ENCODE measurements at regions not wholly inside any gene's neighbourhood (a gene's known extent, or its start where the extent isn't known, plus 50 kb on each side); places are given as distances from the start of the nearest gene placed in this dataset.

- DNase-seq = no peak
- 82% methylated on average over 2 of the region's 3 CpGs for WGBS (ENCODE audit: insufficient coverage)
- no peak overlapping the region for H3K27ac ChIP-seq (ENCODE audit: low read length)
- no peaks in the 10 kb centered on the region for H3K9me3 ChIP-seq (replicated peaks; ENCODE audit: control insufficient read depth, low read depth, low read length)
- no peaks in the 10 kb centered on the region for H3K36me3 ChIP-seq (ENCODE audit: control insufficient read depth, insufficient read depth, low read length)
- no peak overlapping the region for H3K4me3 ChIP-seq (ENCODE audit: low read length)
- H3K4me1 ChIP-seq (ENCODE audit: control insufficient read depth, insufficient read depth, low read length) = no peaks in the 10 kb centered on the region
- H3K27me3 ChIP-seq (ENCODE audit: control insufficient read depth, insufficient read depth, low read length) = no peaks in the 10 kb centered on the region
Measured at GRCh38 chr18:42392926-42393325, 437.9 kb downstream of the PIK3C3 start.

DNA sequence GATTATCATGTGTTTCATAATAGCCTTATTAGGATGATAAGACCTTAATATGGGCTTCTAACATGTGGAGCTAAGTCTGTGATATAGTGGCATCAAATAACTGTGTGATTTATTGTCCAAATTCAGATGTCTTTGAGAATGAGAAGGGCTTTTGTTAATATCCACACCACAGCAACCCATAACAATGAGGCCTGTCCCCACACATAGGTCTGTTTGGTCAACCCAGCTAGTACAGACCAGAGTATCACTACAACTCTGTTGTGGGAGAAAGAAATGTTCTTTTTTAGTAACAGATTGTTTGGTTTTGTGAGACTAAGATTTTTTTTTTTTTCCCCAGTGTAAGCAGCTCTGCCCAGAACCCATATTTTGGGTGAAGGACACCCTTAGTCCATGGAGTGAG is 439.2 kb downstream of the PIK3C3 start:
- Histone ChIP-seq H3K27ac (ENCODE audit: low read length) (no peak overlapping the region), H3K9me3 (replicated peaks; ENCODE audit: control insufficient read depth, low read depth, low read length) (no peaks in the 10 kb centered on the region), H3K27me3 (ENCODE audit: control insufficient read depth, insufficient read depth, low read length) (no peaks in the 10 kb centered on the region), H3K36me3 (ENCODE audit: control insufficient read depth, insufficient read depth, low read length) (no peaks in the 10 kb centered on the region), H3K4me3 (ENCODE audit: low read length) (no peak overlapping the region), H3K4me1 (ENCODE audit: control insufficient read depth, insufficient read depth, low read length) (no peaks in the 10 kb centered on the region)
- DNase-seq = no peak

DNA sequence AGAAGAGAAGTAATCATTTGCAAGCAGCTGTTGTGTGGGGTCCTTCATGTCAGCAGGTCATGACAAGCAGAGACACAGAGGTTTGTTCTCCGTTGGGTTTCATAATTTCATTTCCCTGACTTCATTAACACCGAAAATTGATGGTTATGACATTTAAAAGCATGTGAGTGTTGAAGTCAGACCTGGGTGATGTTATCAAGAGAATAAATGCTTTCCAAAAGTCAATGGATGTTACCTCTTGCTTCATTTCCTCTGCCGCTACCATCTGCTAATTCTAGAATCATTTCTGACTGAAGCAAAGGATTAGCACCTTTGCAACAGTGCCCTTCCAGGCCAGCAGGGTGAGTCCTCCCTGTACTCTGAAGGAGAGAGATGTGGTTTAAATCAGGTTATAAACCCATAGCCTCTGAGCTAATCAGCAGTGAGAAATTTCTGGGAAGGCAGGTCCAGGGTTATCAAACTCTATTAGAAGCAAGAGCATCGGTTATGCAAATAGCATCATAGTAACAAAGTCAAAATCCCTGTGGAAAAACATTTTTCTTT is 446.2 kb downstream of the PIK3C3 start:
- no peak for DNase-seq
- no peaks in the 10 kb centered on the region for H3K9me3 ChIP-seq (replicated peaks; ENCODE audit: control insufficient read depth, low read depth, low read length)
- H3K27ac ChIP-seq (ENCODE audit: low read length) = no peak overlapping the region
- H3K36me3 ChIP-seq (ENCODE audit: control insufficient read depth, insufficient read depth, low read length) = no peaks in the 10 kb centered on the region
- H3K27me3 ChIP-seq (ENCODE audit: control insufficient read depth, insufficient read depth, low read length) = no peaks in the 10 kb centered on the region
- H3K4me3 ChIP-seq (ENCODE audit: low read length) = no peak overlapping the region
- H3K4me1 ChIP-seq (ENCODE audit: control insufficient read depth, insufficient read depth, low read length) = no peaks in the 10 kb centered on the region
- 80% methylated on average over 1 of the region's 4 CpGs for WGBS (ENCODE audit: insufficient coverage)

DNA sequence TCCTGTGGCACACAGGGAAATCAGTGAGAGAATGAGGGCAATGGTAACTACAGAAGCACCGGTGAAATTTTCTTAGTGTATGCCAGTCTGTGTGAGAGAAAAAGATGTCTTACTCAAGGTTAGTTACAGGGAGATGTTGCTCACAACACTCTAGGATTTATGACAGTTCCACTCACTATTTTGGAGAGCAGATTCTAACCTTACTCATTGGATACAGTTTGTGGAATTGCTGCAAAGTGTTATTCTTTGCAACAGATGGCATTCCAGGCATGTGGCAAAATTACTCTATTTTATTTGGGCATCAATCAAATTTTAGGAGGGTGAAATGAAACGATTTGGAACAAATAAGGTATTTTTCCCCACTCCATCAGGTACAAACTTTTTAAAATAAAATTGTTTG is 449.1 kb downstream of the PIK3C3 start:
- WGBS (ENCODE audit: insufficient coverage) = no CpG with 5 or more reads among the region's 2 CpGs
- Histone ChIP-seq H3K4me3 (ENCODE audit: low read length) (no peak overlapping the region), H3K4me1 (ENCODE audit: control insufficient read depth, insufficient read depth, low read length) (no peaks in the 10 kb centered on the region), H3K27me3 (ENCODE audit: control insufficient read depth, insufficient read depth, low read length) (no peaks in the 10 kb centered on the region), H3K27ac (ENCODE audit: low read length) (no peak overlapping the region), H3K9me3 (replicated peaks; ENCODE audit: control insufficient read depth, low read depth, low read length) (peaks cover 2% of the 10 kb centered on the region), H3K36me3 (ENCODE audit: control insufficient read depth, insufficient read depth, low read length) (no peaks in the 10 kb centered on the region)
- DNase-seq = no peak

GRCh38 chr18:42409005-42409404 is 454.0 kb downstream of the PIK3C3 start:
- Histone ChIP-seq H3K27me3 (ENCODE audit: control insufficient read depth, insufficient read depth, low read length) (no peaks in the 10 kb centered on the region), H3K36me3 (ENCODE audit: control insufficient read depth, insufficient read depth, low read length) (no peaks in the 10 kb centered on the region), H3K4me1 (ENCODE audit: control insufficient read depth, insufficient read depth, low read length) (no peaks in the 10 kb centered on the region), H3K4me3 (ENCODE audit: low read length) (no peak overlapping the region), H3K27ac (ENCODE audit: low read length) (no peak overlapping the region), H3K9me3 (replicated peaks; ENCODE audit: control insufficient read depth, low read depth, low read length) (peaks cover 2% of the 10 kb centered on the region)
- 66% methylated on average over 5 of the region's 5 CpGs for WGBS (ENCODE audit: insufficient coverage)
- no peak for DNase-seq

DNA sequence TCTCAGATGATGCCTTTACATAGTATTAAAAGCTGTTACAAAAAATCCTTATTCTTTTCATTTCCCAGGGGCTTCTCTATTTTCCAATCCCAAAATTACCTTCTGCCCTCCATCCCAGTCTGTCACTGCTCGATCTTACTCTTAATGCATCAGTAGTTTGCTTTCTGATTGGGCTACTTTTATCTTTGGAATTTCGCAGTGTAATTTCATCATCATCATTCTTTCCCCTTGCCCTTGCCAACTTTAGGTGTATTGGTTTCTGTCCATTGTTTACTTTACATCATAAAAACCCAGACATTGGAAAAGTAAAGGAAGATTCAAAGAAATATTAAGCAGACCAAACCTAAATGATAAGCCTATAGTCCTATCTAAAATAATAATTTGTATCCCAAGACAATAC is 457.2 kb downstream of the PIK3C3 start:
- DNase-seq = no peak
- H3K27ac ChIP-seq (ENCODE audit: low read length) = no peak overlapping the region
- H3K27me3 ChIP-seq (ENCODE audit: control insufficient read depth, insufficient read depth, low read length) = no peaks in the 10 kb centered on the region
- H3K4me1 ChIP-seq (ENCODE audit: control insufficient read depth, insufficient read depth, low read length) = no peaks in the 10 kb centered on the region
- no peaks in the 10 kb centered on the region for H3K36me3 ChIP-seq (ENCODE audit: control insufficient read depth, insufficient read depth, low read length)
- no CpG with 5 or more reads among the region's 2 CpGs for WGBS (ENCODE audit: insufficient coverage)
- no peak overlapping the region for H3K4me3 ChIP-seq (ENCODE audit: low read length)
- H3K9me3 ChIP-seq (replicated peaks; ENCODE audit: control insufficient read depth, low read depth, low read length) = peaks cover 2% of the 10 kb centered on the region

GRCh38 chr18:42412896-42413295 is 457.9 kb downstream of the PIK3C3 start:
- no peak for DNase-seq
- no peaks in the 10 kb centered on the region for H3K27me3 ChIP-seq (ENCODE audit: control insufficient read depth, insufficient read depth, low read length)
- no peak overlapping the region for H3K27ac ChIP-seq (ENCODE audit: low read length)
- no peak overlapping the region for H3K4me3 ChIP-seq (ENCODE audit: low read length)
- no peaks in the 10 kb centered on the region for H3K36me3 ChIP-seq (ENCODE audit: control insufficient read depth, insufficient read depth, low read length)
- no peaks in the 10 kb centered on the region for H3K4me1 ChIP-seq (ENCODE audit: control insufficient read depth, insufficient read depth, low read length)
- H3K9me3 ChIP-seq (replicated peaks; ENCODE audit: control insufficient read depth, low read depth, low read length) = peaks cover 2% of the 10 kb centered on the region
- no CpG with 5 or more reads among the region's 2 CpGs for WGBS (ENCODE audit: insufficient coverage)

DNA sequence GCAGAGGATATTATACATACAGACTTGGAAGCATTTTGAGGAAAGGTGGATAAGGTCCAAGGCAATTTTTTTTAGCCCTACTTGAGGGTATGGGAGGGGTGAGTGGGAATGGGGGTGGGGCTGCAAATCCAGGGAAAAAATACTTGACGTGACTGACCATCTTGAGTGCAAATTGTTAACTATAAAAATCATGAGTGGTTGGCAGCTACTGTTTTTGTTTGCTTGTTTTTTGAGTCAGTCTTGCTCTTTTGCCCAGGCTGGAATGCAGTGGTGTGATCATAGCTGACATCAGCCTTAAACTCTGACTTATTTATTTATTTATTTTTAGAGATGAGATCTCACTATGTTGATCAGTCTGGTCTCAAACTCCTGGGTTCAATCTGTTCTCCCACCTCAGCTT is 458.8 kb downstream of the PIK3C3 start:
- Histone ChIP-seq H3K9me3 (replicated peaks; ENCODE audit: control insufficient read depth, low read depth, low read length) (peaks cover 2% of the 10 kb centered on the region), H3K4me1 (ENCODE audit: control insufficient read depth, insufficient read depth, low read length) (no peaks in the 10 kb centered on the region), H3K27me3 (ENCODE audit: control insufficient read depth, insufficient read depth, low read length) (no peaks in the 10 kb centered on the region), H3K4me3 (ENCODE audit: low read length) (no peak overlapping the region), H3K27ac (ENCODE audit: low read length) (no peak overlapping the region), H3K36me3 (ENCODE audit: control insufficient read depth, insufficient read depth, low read length) (no peaks in the 10 kb centered on the region)
- no peak for DNase-seq
- WGBS (ENCODE audit: insufficient coverage) = no CpG with 5 or more reads among the region's 1 CpG

DNA sequence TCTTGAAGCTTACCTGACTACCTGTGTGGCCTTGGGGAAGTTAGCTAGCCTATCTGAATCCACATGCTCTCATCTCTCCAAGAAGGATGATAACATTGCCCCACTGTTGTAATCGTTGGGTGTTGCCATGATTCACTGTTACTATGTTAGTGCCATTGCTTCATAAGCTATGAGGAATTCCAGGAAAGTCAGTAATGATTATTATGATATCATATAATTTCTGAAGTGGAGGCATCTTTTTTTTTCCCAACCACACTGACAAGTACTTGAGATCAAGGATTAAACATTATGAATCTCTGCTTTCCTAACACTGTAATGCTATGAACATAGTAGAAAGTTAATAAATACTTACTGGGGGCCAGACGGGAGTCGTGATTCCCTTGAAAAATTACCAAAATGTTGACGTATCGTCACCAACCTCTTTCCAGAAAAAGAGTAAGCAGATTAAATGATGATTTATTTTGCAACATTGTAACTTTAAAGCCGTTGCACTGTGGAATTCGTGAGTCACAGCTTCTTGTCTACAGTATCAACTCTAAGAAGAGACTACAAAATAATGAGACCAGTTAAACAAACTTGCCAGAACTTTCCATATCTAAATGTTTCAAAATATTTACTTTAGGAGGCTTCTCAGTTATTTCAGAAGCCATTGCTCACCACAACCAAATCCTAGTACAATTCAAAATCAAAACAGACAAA is 459.9 kb downstream of the PIK3C3 start:
- Histone ChIP-seq H3K4me1 (ENCODE audit: control insufficient read depth, insufficient read depth, low read length) (no peaks in the 10 kb centered on the region), H3K27ac (ENCODE audit: low read length) (no peak overlapping the region), H3K4me3 (ENCODE audit: low read length) (no peak overlapping the region), H3K27me3 (ENCODE audit: control insufficient read depth, insufficient read depth, low read length) (no peaks in the 10 kb centered on the region), H3K36me3 (ENCODE audit: control insufficient read depth, insufficient read depth, low read length) (no peaks in the 10 kb centered on the region), H3K9me3 (replicated peaks; ENCODE audit: control insufficient read depth, low read depth, low read length) (no peaks in the 10 kb centered on the region)
- DNase-seq = no peak
- WGBS (ENCODE audit: insufficient coverage) = no CpG with 5 or more reads among the region's 7 CpGs

DNA sequence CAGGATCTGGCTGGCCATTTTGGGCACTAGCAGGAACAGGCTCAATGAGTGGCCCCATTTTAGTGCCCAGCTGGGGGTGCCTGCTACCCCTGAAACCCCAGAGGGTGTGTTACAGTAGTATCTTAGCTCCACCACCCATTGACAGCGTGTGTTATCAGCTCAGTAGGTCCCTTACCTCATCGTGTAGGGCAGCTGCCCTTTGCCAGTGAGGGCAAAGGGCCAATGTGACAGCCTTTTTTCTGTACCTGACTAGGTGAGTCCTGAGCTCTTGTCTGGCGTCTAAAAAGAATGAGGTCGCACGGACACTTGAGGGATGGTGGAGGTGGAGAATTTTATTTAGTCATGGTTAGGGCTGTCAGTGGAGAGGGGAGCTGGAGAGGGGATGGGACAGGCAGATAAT is 462.2 kb downstream of the PIK3C3 start:
- Histone ChIP-seq H3K4me1 (ENCODE audit: control insufficient read depth, insufficient read depth, low read length) (no peaks in the 10 kb centered on the region), H3K27me3 (ENCODE audit: control insufficient read depth, insufficient read depth, low read length) (no peaks in the 10 kb centered on the region), H3K9me3 (replicated peaks; ENCODE audit: control insufficient read depth, low read depth, low read length) (no peaks in the 10 kb centered on the region), H3K36me3 (ENCODE audit: control insufficient read depth, insufficient read depth, low read length) (no peaks in the 10 kb centered on the region), H3K4me3 (ENCODE audit: low read length) (no peak overlapping the region), H3K27ac (ENCODE audit: low read length) (no peak overlapping the region)
- 92% methylated on average over 4 of the region's 5 CpGs for WGBS (ENCODE audit: insufficient coverage)
- DNase-seq = no peak

DNA sequence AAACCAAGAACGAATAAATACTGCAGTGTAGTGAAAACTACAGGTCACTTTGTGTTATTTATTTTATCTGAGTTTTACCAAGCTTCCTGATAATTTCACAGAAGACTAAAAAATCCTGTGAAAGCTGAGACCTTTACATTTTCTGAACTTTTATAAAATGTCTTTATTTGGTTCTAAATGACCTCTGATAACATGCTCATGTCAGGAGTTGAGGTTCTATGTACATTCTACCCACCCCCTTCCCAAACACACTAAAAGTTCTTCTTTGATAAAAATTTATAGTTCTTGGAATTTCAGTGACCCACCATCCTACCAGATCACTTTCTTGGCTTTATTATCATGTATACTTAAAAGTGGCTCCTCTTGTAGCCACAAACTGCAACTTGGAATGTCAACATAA is 463.1 kb downstream of the PIK3C3 start:
- Histone ChIP-seq H3K9me3 (replicated peaks; ENCODE audit: control insufficient read depth, low read depth, low read length) (no peaks in the 10 kb centered on the region), H3K4me1 (ENCODE audit: control insufficient read depth, insufficient read depth, low read length) (no peaks in the 10 kb centered on the region), H3K4me3 (ENCODE audit: low read length) (no peak overlapping the region), H3K27me3 (ENCODE audit: control insufficient read depth, insufficient read depth, low read length) (no peaks in the 10 kb centered on the region), H3K27ac (ENCODE audit: low read length) (no peak overlapping the region), H3K36me3 (ENCODE audit: control insufficient read depth, insufficient read depth, low read length) (no peaks in the 10 kb centered on the region)
- WGBS (ENCODE audit: insufficient coverage) = no CpG with 5 or more reads among the region's 1 CpG
- DNase-seq = no peak

All from muscle of leg (tissue), 3 donors.